ENCODE measurements at regions not wholly inside any gene's neighbourhood (a gene's known extent, or its start where the extent isn't known, plus 50 kb on each side); places are given as distances from the start of the nearest gene placed in this dataset.

DNA sequence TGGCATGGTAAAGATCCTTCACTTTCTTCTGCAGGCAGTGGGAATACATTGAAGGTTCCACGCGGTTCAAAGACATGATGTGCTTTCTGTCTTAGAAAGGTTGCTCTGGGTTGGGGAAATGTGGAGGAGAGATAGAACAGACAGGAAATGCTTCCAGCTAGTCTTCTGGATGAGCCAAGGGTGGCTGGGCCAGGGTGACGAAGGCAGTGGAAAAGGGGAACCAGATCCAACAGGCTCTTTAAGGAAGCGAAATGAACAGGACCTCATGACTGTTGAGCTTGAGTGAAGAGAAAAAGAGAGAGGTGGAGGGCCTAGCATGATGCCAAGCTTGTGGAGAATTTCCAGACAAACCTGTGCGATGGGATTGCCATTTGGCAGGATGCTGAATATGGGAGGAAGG, 56.4 kb upstream of the LMO1 start:
- H3K27me3 ChIP-seq (ENCODE audit: low read length), result no peaks in the 10 kb centered on the region
- no peak overlapping the region for H3K9ac ChIP-seq (ENCODE audit: low read length)
- H3K27ac ChIP-seq (ENCODE audit: low read depth, low read length), result no peak overlapping the region
- H3K9me3 ChIP-seq (ENCODE audit: insufficient read depth, low read length), result no peaks in the 10 kb centered on the region
- H2AFZ ChIP-seq (ENCODE audit: low read depth, low read length, severe bottlenecking), result no peak overlapping the region
- TF ChIP-seq CTCF (IDR thresholded peaks at IDR 0.05; ENCODE audit: insufficient read depth, low read length, poor library complexity, severe bottlenecking) (no peak), EZH2phosphoT487 (conservative IDR thresholded peaks at IDR 0.05; ENCODE audit: low read length) (no peak)
- H3K4me3 ChIP-seq (ENCODE audit: insufficient read depth, low read length, poor library complexity, severe bottlenecking), result no peak overlapping the region
- H3K36me3 ChIP-seq (ENCODE audit: low read length), result no peaks in the 10 kb centered on the region
- no peaks in the 10 kb centered on the region for H3F3A ChIP-seq (ENCODE audit: insufficient read depth)
- H3K79me2 ChIP-seq (ENCODE audit: insufficient read depth, low read length), result no peaks in the 10 kb centered on the region
- H4K20me1 ChIP-seq (ENCODE audit: low read depth, low read length), result no peaks in the 10 kb centered on the region
- no peak overlapping the region for H3K4me2 ChIP-seq (ENCODE audit: low read depth, low read length, poor library complexity, severe bottlenecking)
- no peaks in the 10 kb centered on the region for H3K9me2 ChIP-seq (replicated peaks; ENCODE audit: insufficient read depth, low read length)

GRCh38 chr11:8318536-8318935, 54.9 kb upstream of the LMO1 start:
- no peaks in the 10 kb centered on the region for H3K36me3 ChIP-seq (ENCODE audit: low read length)
- no peak for TF ChIP-seq CTCF (IDR thresholded peaks at IDR 0.05; ENCODE audit: insufficient read depth, low read length, poor library complexity, severe bottlenecking)
- no peaks in the 10 kb centered on the region for H3K9me3 ChIP-seq (ENCODE audit: insufficient read depth, low read length)
- H3K79me2 ChIP-seq (ENCODE audit: insufficient read depth, low read length), result no peaks in the 10 kb centered on the region
- no peak overlapping the region for H3K27ac ChIP-seq (ENCODE audit: low read depth, low read length)
- no peaks in the 10 kb centered on the region for H3F3A ChIP-seq (ENCODE audit: insufficient read depth)
- H3K4me2 ChIP-seq (ENCODE audit: low read depth, low read length, poor library complexity, severe bottlenecking), result no peak overlapping the region
- no peak overlapping the region for H3K4me3 ChIP-seq (ENCODE audit: insufficient read depth, low read length, poor library complexity, severe bottlenecking)
- H3K9me2 ChIP-seq (replicated peaks; ENCODE audit: insufficient read depth, low read length), result no peaks in the 10 kb centered on the region
- H3K27me3 ChIP-seq (ENCODE audit: low read length), result no peaks in the 10 kb centered on the region
- no peaks in the 10 kb centered on the region for H4K20me1 ChIP-seq (ENCODE audit: low read depth, low read length)
- H2AFZ ChIP-seq (ENCODE audit: low read depth, low read length, severe bottlenecking), result no peak overlapping the region
- no peak overlapping the region for H3K9ac ChIP-seq (ENCODE audit: low read length)

- Histone ChIP-seq H3K9me2 (replicated peaks; ENCODE audit: insufficient read depth, low read length) (no peaks in the 10 kb centered on the region), H3K27me3 (ENCODE audit: low read length) (no peaks in the 10 kb centered on the region), H4K20me1 (ENCODE audit: low read depth, low read length) (no peaks in the 10 kb centered on the region), H3K4me3 (ENCODE audit: insufficient read depth, low read length, poor library complexity, severe bottlenecking) (no peak overlapping the region), H2AFZ (ENCODE audit: low read depth, low read length, severe bottlenecking) (no peak overlapping the region), H3K9me3 (ENCODE audit: insufficient read depth, low read length) (no peaks in the 10 kb centered on the region), H3K36me3 (ENCODE audit: low read length) (no peaks in the 10 kb centered on the region), H3K79me2 (ENCODE audit: insufficient read depth, low read length) (no peaks in the 10 kb centered on the region), H3K9ac (ENCODE audit: low read length) (no peak overlapping the region), H3F3A (ENCODE audit: insufficient read depth) (no peaks in the 10 kb centered on the region), H3K27ac (ENCODE audit: low read depth, low read length) (no peak overlapping the region), H3K4me2 (ENCODE audit: low read depth, low read length, poor library complexity, severe bottlenecking) (no peak overlapping the region)
- TF ChIP-seq CTCF (IDR thresholded peaks at IDR 0.05; ENCODE audit: insufficient read depth, low read length, poor library complexity, severe bottlenecking), result no peak
- TF ChIP-seq EZH2phosphoT487 (conservative IDR thresholded peaks at IDR 0.05; ENCODE audit: low read length), result no peak
These were observed 53.5 kb upstream of the LMO1 start for GRCh38 chr11:8317159-8317558.

DNA sequence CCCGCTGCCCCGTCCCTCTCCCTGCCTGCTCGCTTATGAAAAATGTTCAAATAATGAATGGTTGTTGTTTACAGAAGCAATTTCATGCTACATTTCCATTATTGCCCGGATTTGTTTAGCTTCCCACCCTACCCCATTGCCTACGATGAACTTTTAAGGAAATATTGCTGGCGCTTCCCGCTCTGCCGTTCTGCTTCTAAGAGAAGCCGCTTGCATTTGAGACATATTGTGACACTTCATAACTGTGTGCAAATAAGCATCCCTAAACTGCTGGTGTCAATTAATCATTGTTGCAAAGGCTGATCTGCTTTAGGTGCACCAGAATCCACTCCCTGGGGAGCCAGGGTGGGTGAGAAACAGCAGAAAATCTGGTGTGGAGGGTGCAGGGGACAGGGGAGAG, 52.3 kb upstream of the LMO1 start:
- H2AFZ ChIP-seq (ENCODE audit: low read depth, low read length, severe bottlenecking), result no peak overlapping the region
- H3K9me2 ChIP-seq (replicated peaks; ENCODE audit: insufficient read depth, low read length), result no peaks in the 10 kb centered on the region
- H3K9me3 ChIP-seq (ENCODE audit: insufficient read depth, low read length), result no peaks in the 10 kb centered on the region
- H3K36me3 ChIP-seq (ENCODE audit: low read length), result no peaks in the 10 kb centered on the region
- no peak overlapping the region for H3K27ac ChIP-seq (ENCODE audit: low read depth, low read length)
- H3F3A ChIP-seq (ENCODE audit: insufficient read depth), result no peaks in the 10 kb centered on the region
- no peaks in the 10 kb centered on the region for H3K27me3 ChIP-seq (ENCODE audit: low read length)
- H3K79me2 ChIP-seq (ENCODE audit: insufficient read depth, low read length), result no peaks in the 10 kb centered on the region
- no peak overlapping the region for H3K4me2 ChIP-seq (ENCODE audit: low read depth, low read length, poor library complexity, severe bottlenecking)
- H3K9ac ChIP-seq (ENCODE audit: low read length), result no peak overlapping the region
- TF ChIP-seq EZH2phosphoT487 (conservative IDR thresholded peaks at IDR 0.05; ENCODE audit: low read length) (no peak), CTCF (IDR thresholded peaks at IDR 0.05; ENCODE audit: insufficient read depth, low read length, poor library complexity, severe bottlenecking) (no peak)
- H3K4me3 ChIP-seq (ENCODE audit: insufficient read depth, low read length, poor library complexity, severe bottlenecking), result no peak overlapping the region
- H4K20me1 ChIP-seq (ENCODE audit: low read depth, low read length), result no peaks in the 10 kb centered on the region
